ENCODE measurements at regions not wholly inside any gene's neighbourhood (a gene's known extent, or its start where the extent isn't known, plus 50 kb on each side); places are given as distances from the start of the nearest gene placed in this dataset.

GRCh38 chr14:97023871-97024270 is 226.7 kb downstream of the VRK1 start:
- H3K4me3 ChIP-seq (ENCODE audit: low read depth, low read length) = no peak overlapping the region
- TF ChIP-seq POLR2A (IDR thresholded peaks at IDR 0.05; ENCODE audit: extremely low read depth, insufficient read length) (no peak), MYC (IDR thresholded peaks at IDR 0.05; ENCODE audit: low read depth, low read length) (no peak), CTCF (IDR thresholded peaks at IDR 0.05; ENCODE audit: low read depth, low read length) (no peak), MAX (IDR thresholded peaks at IDR 0.05; ENCODE audit: low read depth, low read length) (no peak)
- DNase-seq (ENCODE audit: low read depth) = no peak

- no peak for DNase-seq (ENCODE audit: low read depth)
- TF ChIP-seq MYC (IDR thresholded peaks at IDR 0.05; ENCODE audit: low read depth, low read length) (no peak), POLR2A (IDR thresholded peaks at IDR 0.05; ENCODE audit: extremely low read depth, insufficient read length) (no peak), MAX (IDR thresholded peaks at IDR 0.05; ENCODE audit: low read depth, low read length) (no peak)
These were observed 227.1 kb downstream of the VRK1 start for GRCh38 chr14:97024300-97024699.

GRCh38 chr14:97025722-97026121 is 228.5 kb downstream of the VRK1 start:
- DNase-seq (ENCODE audit: low read depth) = no peak
- no peak overlapping the region for H3K4me3 ChIP-seq (ENCODE audit: low read depth, low read length)
- TF ChIP-seq POLR2A (IDR thresholded peaks at IDR 0.05; ENCODE audit: extremely low read depth, insufficient read length) (no peak), MYC (IDR thresholded peaks at IDR 0.05; ENCODE audit: low read depth, low read length) (no peak), MAX (IDR thresholded peaks at IDR 0.05; ENCODE audit: low read depth, low read length) (no peak), CTCF (IDR thresholded peaks at IDR 0.05; ENCODE audit: low read depth, low read length) (no peak)

More at GRCh38 chr14:97024300-97024699, 227.1 kb downstream of the VRK1 start:
- no peak overlapping the region for H3K4me3 ChIP-seq (ENCODE audit: low read depth, low read length)

- DNase-seq (ENCODE audit: low read depth) = no peak
- no peak for TF ChIP-seq POLR2A (IDR thresholded peaks at IDR 0.05; ENCODE audit: extremely low read depth, insufficient read length)
- no peak for TF ChIP-seq MAX (IDR thresholded peaks at IDR 0.05; ENCODE audit: low read depth, low read length)
- TF ChIP-seq CTCF (IDR thresholded peaks at IDR 0.05; ENCODE audit: low read depth, low read length) = no peak
- no peak for TF ChIP-seq MYC (IDR thresholded peaks at IDR 0.05; ENCODE audit: low read depth, low read length)
These were observed 230.2 kb downstream of the VRK1 start for GRCh38 chr14:97027256-97027999.

GRCh38 chr14:97028382-97028781 is 231.2 kb downstream of the VRK1 start:
- no peak for TF ChIP-seq POLR2A (IDR thresholded peaks at IDR 0.05; ENCODE audit: extremely low read depth, insufficient read length)
- no peak for TF ChIP-seq MAX (IDR thresholded peaks at IDR 0.05; ENCODE audit: low read depth, low read length)
- TF ChIP-seq MYC (IDR thresholded peaks at IDR 0.05; ENCODE audit: low read depth, low read length) = no peak
- peak; percentile 46 for DNase-seq (ENCODE audit: low read depth)

More at GRCh38 chr14:97027256-97027999, 230.2 kb downstream of the VRK1 start:
- no peak overlapping the region for H3K4me3 ChIP-seq (ENCODE audit: low read depth, low read length)

GRCh38 chr14:97029800-97030199 is 232.6 kb downstream of the VRK1 start:
- TF ChIP-seq MYC (IDR thresholded peaks at IDR 0.05; ENCODE audit: low read depth, low read length) (no peak), MAX (IDR thresholded peaks at IDR 0.05; ENCODE audit: low read depth, low read length) (no peak), CTCF (IDR thresholded peaks at IDR 0.05; ENCODE audit: low read depth, low read length) (no peak), POLR2A (IDR thresholded peaks at IDR 0.05; ENCODE audit: extremely low read depth, insufficient read length) (no peak)
- peak; percentile 3 for DNase-seq (ENCODE audit: low read depth)
- no peak overlapping the region for H3K4me3 ChIP-seq (ENCODE audit: low read depth, low read length)

More at GRCh38 chr14:97028382-97028781, 231.2 kb downstream of the VRK1 start:
- no peak overlapping the region for H3K4me3 ChIP-seq (ENCODE audit: low read depth, low read length)

Measured in NB4 (cell line).